HL-60 (cell line): ENCODE measurements at regions not wholly inside any gene's neighbourhood (a gene's known extent, or its start where the extent isn't known, plus 50 kb on each side); places are given as distances from the start of the nearest gene placed in this dataset.

Experiments
- CTCF ChIP-seq: IDR thresholded peaks from one replicate; pipeline ENCODE4 v1.5.1; 2011; ENCODE audit warnings: low read length, control low read depth, inconsistent platforms; ENCODE audit not compliant: insufficient read depth
- POLR2AphosphoS5 ChIP-seq: IDR thresholded peaks from 2 replicates; pipeline ENCODE4 v1.6.1; 2012; ENCODE audit warnings: low read depth
- REST ChIP-seq: IDR thresholded peaks from 2 replicates; pipeline ENCODE4 v1.6.1; 2012; ENCODE audit warnings: low read depth; ENCODE audit not compliant: insufficient replicate concordance
- SPI1 ChIP-seq: IDR thresholded peaks from 2 replicates; pipeline ENCODE4 v1.6.1; 2012; ENCODE audit warnings: low read depth, mild to moderate bottlenecking, borderline replicate concordance

GRCh38 chr5:68387074-68387796, 171.7 kb downstream of the PIK3R1 start:
- no peak for TF ChIP-seq CTCF
- no peak for TF ChIP-seq POLR2AphosphoS5
- TF ChIP-seq REST, result no peak
- TF ChIP-seq SPI1, result no peak
